ENCODE measurements at regions not wholly inside any gene's neighbourhood (a gene's known extent, or its start where the extent isn't known, plus 50 kb on each side); places are given as distances from the start of the nearest gene placed in this dataset.

DNA sequence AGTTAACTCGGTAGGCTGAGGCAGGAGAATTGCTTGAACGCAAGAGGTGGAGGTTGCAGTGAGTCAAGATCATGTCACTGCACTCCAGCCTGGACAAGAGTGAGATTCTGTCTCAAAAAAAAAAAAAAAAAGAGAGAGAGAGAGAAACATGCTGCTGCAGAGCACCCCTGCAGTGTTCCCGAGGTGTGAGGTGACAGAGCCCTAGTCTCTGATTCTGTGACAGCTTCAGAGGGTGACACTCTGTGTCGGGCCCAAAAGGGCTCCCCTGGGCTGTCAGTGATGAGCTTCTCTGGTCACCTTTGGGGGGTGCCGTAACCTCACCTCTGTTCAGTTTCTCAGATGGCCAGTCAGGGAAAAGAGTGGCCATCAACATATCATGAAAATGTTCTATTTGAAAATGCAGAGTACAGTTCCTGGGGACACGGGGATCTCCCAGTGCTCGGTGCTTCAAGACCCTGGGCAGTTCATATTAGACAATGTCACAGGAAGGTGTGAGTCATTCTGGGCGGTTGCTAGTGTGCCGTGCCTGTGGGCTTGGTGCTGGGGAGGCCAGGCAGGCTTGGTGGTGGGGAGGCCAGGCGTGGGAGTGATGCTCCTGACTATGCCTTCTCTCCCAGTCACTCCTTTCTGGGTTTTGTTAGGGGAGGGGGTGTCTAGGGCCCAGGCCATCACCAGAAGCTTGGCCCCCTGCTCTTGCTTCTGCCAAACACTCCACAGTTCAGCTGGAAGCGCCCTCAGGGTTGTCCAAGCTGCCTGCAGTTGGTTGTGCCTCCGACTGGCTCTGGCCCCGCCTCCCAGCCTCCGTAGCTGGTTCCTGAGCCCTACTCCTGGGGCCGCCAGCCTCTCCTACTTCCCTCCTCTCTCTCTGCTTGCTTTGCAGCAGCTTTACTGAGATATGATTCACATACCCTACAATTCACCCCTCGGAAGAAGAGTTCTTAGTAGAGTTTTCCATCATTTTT, 52.5 kb upstream of the CLDN5 start (continued):
- TF ChIP-seq MEF2D (tag; conservative IDR thresholded peaks at IDR 0.05; ENCODE audit: low read depth), result no peak; the same call in 1 of the 2 replicates
- no peak for TF ChIP-seq GATAD2B (IDR thresholded peaks at IDR 0.05; ENCODE audit: borderline replicate concordance)
- peak in 1 of 2 experiments; percentile 32; a peak in 1 of 4 replicates for TF ChIP-seq TEAD1 (CRISPR knock-in tag; IDR thresholded peaks at IDR 0.05)
- TF ChIP-seq, protein P1, sequence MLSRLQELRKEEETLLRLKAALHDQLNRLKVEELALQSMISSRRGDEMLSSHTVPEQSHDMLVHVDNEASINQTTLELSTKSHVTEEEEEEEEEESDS (CRISPR knock-in tag; IDR thresholded peaks at IDR 0.05), result no peak
- no peak for TF ChIP-seq RFX7 (CRISPR knock-in tag; IDR thresholded peaks at IDR 0.05)
- TF ChIP-seq NCOR1 (IDR thresholded peaks at IDR 0.05), result no peak

DNA sequence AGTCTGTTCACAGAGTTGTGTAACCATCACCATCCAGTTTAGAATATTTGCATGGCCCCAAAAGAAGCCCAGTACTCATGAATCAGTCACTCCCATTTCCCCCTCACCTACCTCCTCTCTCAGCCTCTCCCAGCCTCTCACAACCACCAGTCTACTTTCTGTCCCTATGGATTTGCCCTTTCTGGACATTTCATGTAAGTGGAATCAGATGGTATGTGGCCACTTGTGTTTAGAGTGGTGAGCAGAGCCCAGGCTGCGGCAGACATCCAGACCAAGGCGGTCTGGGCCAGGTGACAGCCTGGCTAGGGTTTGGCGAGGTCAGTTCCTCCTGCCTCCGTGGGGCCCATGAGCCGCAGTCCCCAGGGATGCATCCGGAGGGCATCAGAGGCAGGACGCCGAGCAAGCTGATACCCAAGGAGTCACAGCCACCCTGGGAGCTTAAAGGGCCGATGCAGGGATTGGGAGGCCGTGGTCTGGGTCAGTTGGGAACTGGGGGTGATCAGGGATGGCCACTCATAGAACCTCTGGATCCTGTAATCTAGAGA, 53.3 kb upstream of the CLDN5 start:
- no peak for ATAC-seq
- POLR2A ChIA-PET, result interaction anchor here (0.5 to 2.0 kb wide), 9 partner anchors 9 to 269 kb away, joined by 3 to 7 read pairs (median 3); no protein-coding TSS in a partner anchor
- Histone ChIP-seq H3K9me3 (replicated peaks; ENCODE audit: control insufficient read depth, insufficient read depth, low read depth, low read length) (no peaks in the 10 kb centered on the region), H3K4me3 (no peak overlapping the region), H3K36me3 (ENCODE audit: control insufficient read depth, insufficient read depth, low read length) (no peaks in the 10 kb centered on the region), H3K79me2 (ENCODE audit: control insufficient read depth, insufficient read depth, low read length) (no peaks in the 10 kb centered on the region), H4K20me1 (replicated peaks; ENCODE audit: control insufficient read depth, insufficient read depth, low read length) (peaks cover 6% of the 10 kb centered on the region), H3K4me1 (replicated peaks in 1 of 2; ENCODE audit: control insufficient read depth in 2 of 2, insufficient read depth in 2 of 2, low read length in 2 of 2) (peaks cover 21 to 26% of the 10 kb centered on the region in 2 experiments), H3K9me1 (ENCODE audit: control insufficient read depth, insufficient read depth, low read length) (peaks cover 3% of the 10 kb centered on the region), H3K27me3 (ENCODE audit: control insufficient read depth in 2 of 2, insufficient read depth in 2 of 2, low read length in 2 of 2) (peaks cover 70 to 81% of the 10 kb centered on the region in 2 experiments), H3K27ac (ENCODE audit: extremely low read depth, low read depth, low read length) (no peak overlapping the region), H3K9ac (ENCODE audit: insufficient read depth in 1 of 2, low read depth in 2 of 2, low read length in 2 of 2) (peak overlapping the region in 1 of 2 experiments; percentile 6; a peak in 1 of 4 replicates), H3K4me2 (ENCODE audit: insufficient read depth, low read length) (no peak overlapping the region), H2AFZ (ENCODE audit: low read depth, low read length) (no peak overlapping the region)
- intact Hi-C loops (cut with micrococcal nuclease) (no loop called here), in situ Hi-C loops (cut with MboI) (no loop called here)
- CTCF ChIA-PET (ENCODE audit: low intra/inter-chr PET ratio), result interaction anchor here (0.5 kb wide), 1 partner anchor 45 kb away, joined by 3 read pairs; no protein-coding TSS in a partner anchor
- no TSS peak for BruUV-seq (replicated peaks)
- 23% methylated on average over 10 of the region's 10 CpGs for WGBS (ENCODE audit: insufficient coverage, low coverage, missing lambda C conversion rate)
- DNase-seq (ENCODE audit: extremely low read depth in 1 of 4, low spot score in 3 of 4), result peak in 3 of 4 experiments; percentile 44 to 47 (median 47)
- FAIRE-seq, result no peak
- TF ChIP-seq TEAD4 (IDR thresholded peaks at IDR 0.05; ENCODE audit: low read length) (no peak), TEAD4 (CRISPR knock-in tag; IDR thresholded peaks at IDR 0.05; ENCODE audit: borderline replicate concordance) (peak; percentile 91)
- TF ChIP-seq, protein P2, sequence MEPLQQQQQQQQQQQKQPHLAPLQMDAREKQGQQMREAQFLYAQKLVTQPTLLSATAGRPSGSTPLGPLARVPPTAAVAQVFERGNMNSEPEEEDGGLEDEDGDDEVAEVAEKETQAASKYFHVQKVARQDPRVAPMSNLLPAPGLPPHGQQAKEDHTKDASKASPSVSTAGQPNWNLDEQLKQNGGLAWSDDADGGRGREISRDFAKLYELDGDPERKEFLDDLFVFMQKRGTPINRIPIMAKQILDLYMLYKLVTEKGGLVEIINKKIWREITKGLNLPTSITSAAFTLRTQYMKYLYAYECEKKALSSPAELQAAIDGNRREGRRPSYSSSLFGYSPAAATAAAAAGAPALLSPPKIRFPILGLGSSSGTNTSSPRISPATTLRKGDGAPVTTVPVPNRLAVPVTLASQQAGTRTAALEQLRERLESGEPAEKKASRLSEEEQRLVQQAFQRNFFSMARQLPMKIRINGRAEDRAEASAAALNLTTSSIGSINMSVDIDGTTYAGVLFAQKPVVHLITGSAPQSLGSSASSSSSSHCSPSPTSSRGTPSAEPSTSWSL (CRISPR knock-in tag; IDR thresholded peaks at IDR 0.05; ENCODE audit: borderline replicate concordance), result 0 out of 2 replicates have a peak, but pooled peaks have one; percentile 23
- TF ChIP-seq, protein P3, sequence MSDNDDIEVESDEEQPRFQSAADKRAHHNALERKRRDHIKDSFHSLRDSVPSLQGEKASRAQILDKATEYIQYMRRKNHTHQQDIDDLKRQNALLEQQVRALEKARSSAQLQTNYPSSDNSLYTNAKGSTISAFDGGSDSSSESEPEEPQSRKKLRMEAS (CRISPR knock-in tag; IDR thresholded peaks at IDR 0.05), result peak; percentile 55
- TF ChIP-seq, protein P4, sequence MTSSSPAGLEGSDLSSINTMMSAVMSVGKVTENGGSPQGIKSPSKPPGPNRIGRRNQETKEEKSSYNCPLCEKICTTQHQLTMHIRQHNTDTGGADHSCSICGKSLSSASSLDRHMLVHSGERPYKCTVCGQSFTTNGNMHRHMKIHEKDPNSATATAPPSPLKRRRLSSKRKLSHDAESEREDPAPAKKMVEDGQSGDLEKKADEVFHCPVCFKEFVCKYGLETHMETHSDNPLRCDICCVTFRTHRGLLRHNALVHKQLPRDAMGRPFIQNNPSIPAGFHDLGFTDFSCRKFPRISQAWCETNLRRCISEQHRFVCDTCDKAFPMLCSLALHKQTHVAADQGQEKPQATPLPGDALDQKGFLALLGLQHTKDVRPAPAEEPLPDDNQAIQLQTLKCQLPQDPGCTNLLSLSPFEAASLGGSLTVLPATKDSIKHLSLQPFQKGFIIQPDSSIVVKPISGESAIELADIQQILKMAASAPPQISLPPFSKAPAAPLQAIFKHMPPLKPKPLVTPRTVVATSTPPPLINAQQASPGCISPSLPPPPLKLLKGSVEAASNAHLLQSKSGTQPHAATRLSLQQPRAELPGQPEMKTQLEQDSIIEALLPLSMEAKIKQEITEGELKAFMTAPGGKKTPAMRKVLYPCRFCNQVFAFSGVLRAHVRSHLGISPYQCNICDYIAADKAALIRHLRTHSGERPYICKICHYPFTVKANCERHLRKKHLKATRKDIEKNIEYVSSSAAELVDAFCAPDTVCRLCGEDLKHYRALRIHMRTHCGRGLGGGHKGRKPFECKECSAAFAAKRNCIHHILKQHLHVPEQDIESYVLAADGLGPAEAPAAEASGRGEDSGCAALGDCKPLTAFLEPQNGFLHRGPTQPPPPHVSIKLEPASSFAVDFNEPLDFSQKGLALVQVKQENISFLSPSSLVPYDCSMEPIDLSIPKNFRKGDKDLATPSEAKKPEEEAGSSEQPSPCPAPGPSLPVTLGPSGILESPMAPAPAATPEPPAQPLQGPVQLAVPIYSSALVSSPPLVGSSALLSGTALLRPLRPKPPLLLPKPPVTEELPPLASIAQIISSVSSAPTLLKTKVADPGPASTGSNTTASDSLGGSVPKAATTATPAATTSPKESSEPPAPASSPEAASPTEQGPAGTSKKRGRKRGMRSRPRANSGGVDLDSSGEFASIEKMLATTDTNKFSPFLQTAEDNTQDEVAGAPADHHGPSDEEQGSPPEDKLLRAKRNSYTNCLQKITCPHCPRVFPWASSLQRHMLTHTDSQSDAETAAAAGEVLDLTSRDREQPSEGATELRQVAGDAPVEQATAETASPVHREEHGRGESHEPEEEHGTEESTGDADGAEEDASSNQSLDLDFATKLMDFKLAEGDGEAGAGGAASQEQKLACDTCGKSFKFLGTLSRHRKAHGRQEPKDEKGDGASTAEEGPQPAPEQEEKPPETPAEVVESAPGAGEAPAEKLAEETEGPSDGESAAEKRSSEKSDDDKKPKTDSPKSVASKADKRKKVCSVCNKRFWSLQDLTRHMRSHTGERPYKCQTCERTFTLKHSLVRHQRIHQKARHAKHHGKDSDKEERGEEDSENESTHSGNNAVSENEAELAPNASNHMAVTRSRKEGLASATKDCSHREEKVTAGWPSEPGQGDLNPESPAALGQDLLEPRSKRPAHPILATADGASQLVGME (CRISPR knock-in tag; IDR thresholded peaks at IDR 0.05), result peak; percentile 48; the same call in 1 of the 2 replicates
